UCSD-AML1 (cell line): ENCODE measurements at regions not wholly inside any gene's neighbourhood (a gene's known extent, or its start where the extent isn't known, plus 50 kb on each side); places are given as distances from the start of the nearest gene placed in this dataset.
A peak's percentile ranks its signal among the peaks of the same experiment; 100 is the strongest.
"Not testable (repeated sequence)": the region's sequence is repeated elsewhere in the genome, so short reads cannot be mapped to it uniquely, and the experiment has no call there.

ENCODE experiments used
- DNase-seq: peaks from one replicate; lab custom pipeline; 2025; ENCODE audit not compliant: unreplicated experiment; lab: John Stamatoyannopoulos, UW

DNA sequence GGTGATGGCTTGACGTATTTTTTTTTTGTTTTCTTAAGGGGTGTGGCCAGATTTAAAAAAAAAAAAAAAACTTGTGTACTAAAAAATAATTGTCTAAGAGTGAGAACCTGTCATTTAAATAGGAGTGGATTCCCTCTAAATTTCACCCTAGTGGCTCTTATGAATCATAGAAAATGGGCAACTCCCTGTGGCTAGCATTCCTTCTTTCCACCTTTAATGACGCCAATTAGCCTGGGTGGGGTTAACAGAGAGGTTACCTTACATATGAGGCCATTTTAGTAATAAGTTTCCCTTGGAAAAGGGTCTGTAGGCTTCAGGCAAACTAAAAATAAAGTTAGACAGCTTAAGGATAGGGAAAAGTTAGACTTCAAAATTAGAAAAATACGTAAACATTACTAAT lies 223.5 kb upstream of the FAM241A start:
- DNase-seq: no peak

DNA sequence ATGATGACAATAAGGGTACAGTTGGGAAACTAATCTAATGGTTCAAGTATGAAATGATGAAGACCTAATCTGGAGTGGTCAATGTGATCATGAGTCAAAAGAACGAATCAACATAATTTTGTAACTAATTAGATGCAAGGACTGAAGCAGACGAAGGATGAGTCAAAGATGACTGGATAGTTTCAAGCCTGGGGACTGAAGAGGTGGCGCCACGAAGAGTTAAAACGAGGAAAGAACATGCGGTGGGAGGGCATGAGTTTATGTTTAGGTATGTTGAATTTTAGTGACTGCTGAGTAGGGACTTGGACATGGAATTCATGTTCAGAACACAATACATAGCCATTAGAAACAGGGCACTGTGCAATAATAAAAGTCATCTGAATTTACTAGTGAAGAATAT lies 221.5 kb upstream of the FAM241A start:
- DNase-seq: no peak

DNA sequence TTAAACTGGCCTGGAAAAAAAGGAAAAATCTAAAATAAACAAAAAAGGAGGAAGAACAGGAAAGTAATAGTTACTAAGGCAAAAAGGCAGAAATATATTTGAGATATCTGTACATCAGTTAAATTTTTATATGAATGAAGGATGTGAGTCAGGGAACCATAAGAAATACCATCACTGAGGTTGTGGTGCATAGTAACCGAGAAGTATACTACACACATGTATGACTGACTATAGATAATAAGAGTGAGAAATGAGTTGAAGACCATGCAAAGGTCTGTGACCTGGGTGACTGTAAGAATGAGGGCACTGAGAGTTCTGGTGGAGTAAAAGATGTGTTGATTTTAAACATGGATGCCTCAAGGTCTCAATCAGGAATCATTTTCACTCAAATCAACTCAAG lies 220.6 kb upstream of the FAM241A start:
- DNase-seq: no peak

DNA sequence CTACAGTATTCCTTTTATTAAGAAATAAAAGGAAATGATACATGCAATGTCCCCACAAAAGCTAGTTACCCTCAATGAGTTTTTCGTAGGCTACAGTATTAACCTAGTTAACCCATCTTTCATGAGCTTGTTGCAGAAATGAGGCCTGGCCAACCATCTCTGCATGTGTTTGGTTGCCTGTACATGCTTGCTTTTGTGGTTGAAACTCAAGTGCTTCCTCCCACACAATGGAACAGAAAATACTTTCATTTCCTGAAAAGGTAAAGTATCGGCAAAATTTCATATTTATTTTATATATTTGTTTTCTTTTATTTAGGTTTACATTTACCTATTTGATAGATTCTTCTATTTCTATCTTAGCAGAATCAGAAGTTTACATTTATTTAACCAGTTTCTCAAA lies 214.6 kb upstream of the FAM241A start:
- DNase-seq: no peak

DNA sequence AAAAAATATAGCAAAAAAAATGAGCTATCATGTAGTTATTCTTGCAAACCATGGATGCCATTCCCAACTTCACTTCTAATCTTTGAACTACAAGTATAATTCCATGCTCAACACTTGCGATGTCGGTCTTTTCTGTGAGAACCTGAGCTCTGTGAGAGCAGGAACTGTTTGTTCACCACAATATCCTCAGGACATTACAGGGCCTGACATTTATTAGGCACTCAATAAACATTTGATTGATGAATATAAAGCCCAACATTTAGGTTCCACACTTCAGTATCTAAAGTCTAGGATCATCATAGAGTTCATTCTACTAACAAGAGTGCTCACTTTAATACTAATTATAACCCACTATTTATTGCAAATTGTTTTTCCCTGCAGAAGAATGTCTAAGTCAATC lies 211.6 kb upstream of the FAM241A start:
- DNase-seq: no peak

DNA sequence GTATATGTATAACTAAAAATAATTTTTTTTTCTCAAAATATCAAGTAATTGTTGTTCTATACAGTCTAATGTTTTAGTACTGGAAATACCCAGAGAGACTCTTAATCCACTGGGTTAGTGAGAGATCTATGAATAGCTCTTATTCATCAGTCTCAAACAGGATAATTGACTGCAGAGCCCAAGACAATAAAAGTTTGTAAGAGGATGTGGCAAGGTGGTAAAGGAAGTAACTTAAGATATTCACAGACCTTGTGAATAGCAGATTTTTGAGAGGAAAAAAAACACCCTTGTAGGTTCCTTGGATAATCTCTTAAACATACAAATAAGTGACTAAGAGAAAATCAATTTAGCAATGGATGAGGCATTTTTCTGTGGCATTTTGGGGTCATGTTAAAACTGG lies 210.9 kb upstream of the FAM241A start:
- DNase-seq: no peak

DNA sequence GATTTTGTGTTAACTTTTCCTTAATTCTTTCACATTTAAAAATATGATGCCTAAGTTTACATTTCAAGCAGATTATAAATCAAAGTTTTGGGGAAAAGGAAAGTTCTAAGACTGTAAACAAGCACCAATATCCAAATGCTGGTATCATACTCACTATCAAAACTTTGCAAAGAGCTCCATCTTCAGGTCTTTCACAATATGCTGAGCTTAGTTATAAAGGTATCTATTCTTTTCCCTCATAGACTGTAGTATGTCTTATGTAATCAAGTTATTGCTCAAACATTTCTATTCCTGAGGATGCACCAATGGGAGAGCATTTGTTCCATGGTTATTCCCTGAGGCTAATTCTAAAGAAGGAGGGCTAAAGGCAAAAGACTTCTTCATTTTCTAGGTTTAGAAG lies 207.9 kb upstream of the FAM241A start:
- no peak for DNase-seq

DNA sequence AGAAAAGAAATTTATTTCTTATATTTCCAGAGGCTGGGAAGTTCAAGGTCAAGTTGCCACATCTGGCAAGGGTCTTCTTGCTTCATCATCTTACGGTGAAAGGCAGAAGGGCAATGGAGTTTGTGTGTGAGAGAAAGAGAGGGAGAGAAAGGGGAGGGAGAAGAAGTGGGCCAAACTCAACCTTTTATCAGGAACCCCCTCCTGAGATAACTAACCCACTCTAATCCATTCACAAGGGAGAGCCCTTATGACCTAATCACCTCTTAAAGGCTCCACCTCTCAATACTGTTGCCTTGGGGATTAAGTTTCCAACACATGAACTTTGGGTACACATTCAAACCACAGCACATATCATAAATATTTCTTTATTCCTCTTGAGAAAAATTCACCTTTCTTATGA lies 203.3 kb upstream of the FAM241A start:
- no peak for DNase-seq

DNA sequence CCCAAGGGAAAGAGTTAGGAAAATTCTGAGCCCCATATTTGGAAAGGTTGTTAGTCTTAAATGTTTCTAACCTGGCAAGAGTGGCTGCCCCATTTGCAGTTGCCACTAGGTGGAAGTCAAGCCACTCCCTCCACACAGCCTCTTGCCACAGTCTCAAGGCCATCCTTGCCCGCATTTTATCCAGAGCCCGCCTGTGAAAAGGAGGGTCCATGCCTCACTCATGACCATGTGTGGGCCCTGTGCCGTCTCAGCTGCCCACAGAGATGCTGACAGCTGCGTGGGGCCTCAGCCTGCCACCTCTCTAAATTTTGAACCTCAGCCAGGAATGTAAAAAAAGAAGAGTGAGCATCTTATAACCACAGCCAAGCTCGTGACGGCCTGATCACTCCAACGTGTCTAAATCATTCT lies 201.5 kb upstream of the FAM241A start:
- DNase-seq: peak; percentile 32

DNA sequence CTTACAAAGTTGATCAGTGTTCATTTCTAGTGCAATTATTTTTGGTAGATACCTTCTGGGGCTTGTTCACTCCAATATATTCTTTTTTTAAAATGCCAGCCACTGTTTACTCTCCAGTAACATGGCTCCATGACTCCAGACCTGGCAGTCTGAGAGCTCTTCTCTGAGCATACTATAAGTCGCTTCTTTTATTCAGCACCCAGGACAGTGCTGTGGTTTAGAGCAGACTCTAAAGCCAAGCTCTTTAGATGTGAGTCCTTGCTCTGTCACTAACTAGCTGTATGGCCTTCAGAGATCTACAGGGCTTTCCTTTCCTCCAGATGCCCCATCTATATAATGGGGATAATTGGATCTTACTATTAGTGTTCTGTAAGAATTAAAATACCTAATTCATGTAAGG lies 200.2 kb upstream of the FAM241A start:
- DNase-seq: no peak

DNA sequence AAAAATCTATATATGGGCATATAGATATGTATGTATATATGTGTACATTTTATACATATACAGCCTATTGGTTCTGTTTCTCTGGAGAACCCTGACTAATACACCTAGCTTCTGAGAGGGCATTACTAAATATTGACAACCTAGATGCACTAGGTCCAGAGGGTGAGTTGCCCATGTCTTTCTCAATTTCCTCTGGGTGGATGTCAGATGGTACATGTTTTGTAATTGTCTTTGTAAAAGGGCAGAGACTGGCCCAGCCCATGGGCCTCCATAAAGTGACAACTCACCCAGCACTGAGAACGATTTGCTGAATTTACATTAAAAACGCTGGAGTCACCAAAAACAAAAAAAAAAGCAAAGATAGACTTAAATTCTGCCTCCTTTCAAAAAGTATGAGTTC lies 198.5 kb upstream of the FAM241A start:
- DNase-seq: no peak

DNA sequence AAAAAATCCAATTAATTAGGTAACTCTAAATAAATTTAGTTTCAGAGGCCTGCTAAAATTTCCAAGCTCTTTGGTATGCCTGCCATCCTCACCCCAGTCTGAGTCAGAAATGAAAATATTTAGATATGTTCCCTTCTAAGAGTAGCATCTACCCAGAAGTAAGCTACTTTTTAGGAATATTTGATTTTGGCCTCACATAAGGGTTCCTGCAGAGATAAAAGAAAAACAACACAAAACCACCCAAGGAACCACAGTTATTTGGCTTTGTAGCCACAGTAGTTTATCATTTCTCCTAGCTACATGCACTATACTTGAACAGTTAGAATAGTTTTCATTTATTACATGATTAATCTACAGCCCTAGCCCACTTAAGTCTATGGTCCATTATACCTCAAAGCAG lies 192.6 kb upstream of the FAM241A start:
- DNase-seq: no peak

DNA sequence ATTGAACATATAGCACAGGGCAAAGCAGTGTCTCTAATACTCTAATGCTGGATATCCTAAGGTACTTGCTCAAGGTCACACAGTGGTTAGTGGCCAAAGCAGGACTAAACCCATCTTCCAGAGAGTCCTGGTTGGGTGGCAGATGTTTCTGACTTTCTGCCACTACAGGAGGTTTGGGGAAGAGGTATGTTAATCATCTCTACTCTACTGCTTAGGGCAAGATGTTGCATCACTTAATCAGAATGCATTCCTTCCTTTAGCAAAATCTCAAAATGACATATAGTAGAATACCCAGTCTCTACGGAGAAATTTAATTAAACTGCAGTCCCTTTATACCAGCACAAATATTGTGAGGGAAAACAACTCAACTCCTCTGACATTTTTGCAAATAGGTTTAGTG lies 190.7 kb upstream of the FAM241A start:
- no peak for DNase-seq

DNA sequence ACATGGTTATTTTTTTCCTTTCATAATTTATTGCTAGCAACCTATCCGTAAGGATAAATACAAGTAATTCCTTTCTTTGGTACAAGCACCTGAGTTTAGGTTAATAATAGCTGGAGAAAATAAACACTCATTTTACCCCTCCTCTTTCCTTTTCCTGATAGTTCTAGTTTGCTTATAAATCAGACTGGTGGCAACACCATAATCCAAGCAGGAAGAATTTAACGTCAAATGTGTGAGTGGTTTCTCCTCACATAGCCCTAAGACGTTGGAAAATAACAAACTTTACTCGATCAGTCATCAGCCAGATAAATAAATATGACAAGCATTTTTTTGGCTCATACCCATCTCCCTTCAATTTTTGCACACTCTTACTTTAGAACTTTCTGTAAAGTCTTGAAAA lies 190.3 kb upstream of the FAM241A start:
- DNase-seq: no peak

DNA sequence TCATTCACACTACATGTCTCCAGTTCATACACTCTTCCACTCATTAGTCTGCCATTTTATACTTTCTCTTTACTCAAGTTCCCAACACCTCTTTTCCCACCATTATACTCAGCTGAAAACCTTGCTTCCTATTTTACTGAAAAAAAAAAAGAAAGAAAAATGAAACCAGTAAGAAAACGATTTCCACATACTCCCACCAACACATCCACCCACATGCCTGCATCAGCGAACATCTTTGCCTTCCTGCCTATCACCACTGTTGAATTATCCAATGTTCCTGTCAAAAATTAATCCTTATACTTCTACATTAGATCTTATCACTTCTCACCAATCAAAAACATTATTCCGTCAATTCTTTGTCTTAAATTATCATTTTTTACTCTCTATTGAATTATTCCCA lies 188.1 kb upstream of the FAM241A start:
- DNase-seq: no peak

DNA sequence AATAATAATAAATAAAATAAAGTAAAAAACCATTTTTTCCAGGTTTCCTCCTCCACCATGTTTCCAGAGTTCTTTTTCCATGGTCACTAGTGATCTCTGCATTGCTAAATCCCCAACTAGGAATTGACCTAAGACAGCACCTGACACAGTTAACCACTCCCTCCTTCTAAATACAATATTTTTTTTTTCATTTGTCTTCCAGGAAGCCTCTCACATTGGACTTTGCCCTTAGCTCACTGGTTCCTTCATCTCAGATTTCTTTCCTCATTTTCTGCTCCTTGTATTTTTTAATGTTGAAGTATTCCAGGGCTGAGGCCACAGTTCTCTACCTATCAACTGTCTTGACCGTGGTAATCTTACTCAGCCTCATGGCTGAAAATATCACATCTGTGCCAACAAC lies 187.3 kb upstream of the FAM241A start:
- no peak for DNase-seq

DNA sequence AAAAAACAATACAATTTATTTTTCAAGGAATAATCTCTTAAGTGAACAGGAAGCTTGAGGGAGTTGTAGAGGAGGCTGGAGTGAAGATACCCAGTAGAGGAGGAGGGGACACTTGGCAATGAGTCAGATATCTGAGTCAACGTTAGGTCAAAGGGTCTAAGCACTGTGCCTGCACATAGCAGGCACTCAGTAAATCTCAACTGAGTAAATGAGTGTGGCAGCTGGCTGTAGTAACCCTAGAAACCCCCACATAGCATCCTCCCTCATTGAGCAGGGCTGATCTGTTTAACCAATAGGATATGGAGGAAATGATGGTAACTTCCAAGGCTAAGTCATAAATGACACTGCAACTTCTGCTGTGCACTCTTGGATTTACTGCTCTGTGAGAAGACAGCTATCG lies 186.0 kb upstream of the FAM241A start:
- DNase-seq: no peak

DNA sequence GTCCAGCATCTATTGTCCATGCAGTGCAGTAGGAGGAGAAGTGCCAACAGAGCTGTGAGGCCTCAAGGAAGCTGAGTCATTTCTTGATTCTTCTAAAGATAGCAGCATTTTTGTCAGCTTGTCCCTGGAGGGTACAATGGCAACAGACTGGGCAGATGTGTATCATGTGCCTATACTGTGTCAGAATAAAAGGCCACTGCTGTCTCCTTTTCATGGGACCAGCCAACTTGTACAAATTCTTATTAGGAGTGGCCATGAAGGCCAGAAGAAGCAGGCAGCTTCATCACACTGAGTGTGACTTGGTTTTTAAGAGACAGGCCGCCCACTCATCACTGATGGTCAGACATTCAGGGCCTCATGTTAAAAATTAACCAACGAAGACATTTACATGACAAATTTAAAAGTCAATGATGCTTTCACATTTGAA lies 185.0 kb upstream of the FAM241A start:
- no peak for DNase-seq

DNA sequence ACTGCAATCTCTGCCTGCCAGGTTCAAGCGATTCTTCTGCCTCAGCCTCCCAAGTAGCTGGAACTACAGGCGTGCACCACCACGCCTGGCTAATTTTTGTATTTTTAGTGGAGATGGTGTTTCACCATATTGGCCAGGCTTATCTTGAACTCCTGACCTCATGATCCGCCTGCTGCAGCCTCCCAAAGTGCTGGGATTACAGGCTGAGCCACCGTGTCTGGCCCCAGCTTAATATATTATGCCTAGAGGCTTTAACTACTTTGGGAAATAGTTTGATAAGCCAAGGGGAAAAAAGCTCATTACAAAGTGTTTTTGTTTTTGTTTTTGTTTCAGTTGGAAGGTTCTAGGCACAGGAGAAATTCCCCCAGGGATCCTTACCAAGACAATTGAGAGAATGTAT lies 184.2 kb upstream of the FAM241A start:
- not testable (repeated sequence) for DNase-seq

DNA sequence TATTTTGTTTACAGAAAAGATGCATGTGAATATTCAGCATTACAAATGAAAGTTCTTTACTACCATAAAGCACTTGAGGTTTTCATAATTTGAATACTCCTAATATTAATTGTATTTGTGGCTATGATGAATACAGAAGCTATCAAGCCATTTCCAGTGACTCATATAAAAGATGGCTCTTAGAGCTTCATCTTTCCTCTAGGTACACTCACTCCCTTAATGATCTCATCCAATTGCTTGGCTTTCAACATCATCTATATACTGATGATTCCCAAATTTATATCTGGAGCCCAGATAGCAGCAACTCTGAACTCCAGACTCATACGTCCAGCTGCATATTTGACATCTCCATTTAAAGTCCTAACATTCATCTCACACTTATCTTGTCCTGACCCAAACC lies 183.4 kb upstream of the FAM241A start:
- no peak for DNase-seq

DNA sequence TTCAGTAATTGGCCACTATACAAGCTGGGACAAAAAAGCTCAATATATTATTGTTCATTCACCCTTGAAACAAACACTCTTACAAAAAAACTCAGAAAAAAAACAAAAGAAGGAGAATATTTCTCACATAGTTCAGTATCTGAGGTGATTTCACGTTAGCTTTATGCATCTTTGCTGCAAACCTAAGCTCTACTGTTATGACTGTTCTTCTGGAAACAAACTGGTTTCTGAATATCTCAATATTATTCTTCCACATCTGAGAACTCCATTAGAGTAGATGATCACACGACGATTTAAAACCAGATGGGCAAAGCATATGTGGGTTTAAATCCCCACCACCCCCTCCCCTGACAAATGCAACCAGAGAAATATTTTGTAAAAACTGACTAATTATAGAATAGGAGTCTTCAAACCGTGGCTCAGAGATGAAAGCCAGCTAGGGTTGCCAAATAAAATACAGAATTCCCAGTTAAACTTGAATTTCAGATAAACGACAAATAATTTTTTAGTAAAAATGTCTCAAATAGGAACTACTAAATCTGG lies 182.0 kb upstream of the FAM241A start:
- DNase-seq: no peak

DNA sequence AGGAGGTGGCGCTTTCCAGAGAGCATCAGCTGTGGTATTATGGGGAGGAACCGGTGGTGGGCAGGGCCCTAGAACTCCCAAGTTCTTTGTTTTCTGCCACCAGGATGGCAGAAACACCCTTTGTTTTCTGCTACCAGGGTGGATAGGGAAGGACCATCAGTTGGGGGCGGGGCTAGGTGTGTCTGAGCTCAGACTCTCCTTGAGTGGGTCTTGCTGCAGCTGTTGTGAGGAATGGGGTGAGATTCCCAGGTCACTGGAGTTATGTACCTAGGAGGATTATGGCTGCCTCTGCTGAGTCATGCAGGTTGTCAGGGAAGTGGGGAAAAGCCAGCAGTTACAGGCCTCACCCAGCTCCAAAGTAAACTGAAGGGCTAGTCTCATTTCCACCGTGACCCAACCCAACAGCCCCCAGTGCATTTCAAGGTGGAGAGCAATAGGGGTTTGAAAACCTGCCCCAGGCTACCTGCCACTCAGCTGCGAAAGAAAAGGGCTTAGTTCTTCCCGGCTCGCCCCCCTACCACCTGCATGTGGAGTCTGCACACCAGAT lies 167.8 kb upstream of the FAM241A start:
- no peak for DNase-seq

DNA sequence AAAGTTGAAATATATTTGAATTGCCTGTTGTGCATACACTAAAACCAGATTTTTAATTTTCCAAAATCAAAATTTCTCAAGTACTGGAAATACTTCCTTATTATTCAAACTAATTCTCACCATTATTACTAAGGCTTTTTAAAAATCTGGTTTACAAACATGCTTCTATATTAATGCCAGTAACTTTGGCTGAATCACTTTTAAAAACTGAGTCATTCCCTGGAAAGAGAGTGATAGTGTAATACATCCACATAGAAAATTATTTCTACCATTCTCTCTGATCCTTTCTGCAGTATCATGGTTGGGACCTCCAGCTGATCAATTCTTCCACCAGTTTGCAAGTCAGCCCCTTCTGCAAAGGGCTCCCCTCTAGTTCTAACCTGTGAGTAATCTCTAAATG lies 165.3 kb upstream of the FAM241A start:
- DNase-seq: no peak

DNA sequence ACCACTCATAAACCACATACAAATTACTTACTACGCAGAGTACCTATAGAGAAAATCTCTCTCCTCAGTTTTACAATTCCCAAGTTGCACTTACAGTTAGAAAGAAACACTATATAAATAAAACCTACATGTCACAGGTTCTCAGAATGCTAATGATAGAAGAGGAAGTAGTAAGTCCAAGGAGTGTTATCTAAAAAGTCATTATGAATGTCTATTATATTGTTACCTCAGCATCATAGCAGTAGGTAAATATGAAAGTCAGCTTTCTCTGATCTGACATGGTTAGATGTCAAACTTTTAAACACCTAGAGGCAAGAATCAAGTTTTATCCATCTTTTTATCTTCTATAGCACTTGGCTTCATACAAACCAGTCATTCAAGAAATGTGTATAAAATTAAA lies 163.2 kb upstream of the FAM241A start:
- DNase-seq: no peak
